WTC11 (cell line): ENCODE measurements at regions not wholly inside any gene's neighbourhood (a gene's known extent, or its start where the extent isn't known, plus 50 kb on each side); places are given as distances from the start of the nearest gene placed in this dataset.

ENCODE experiments used
- ATAC-seq: fragments of 200-7000 bp; cut with Tn5 transposase; 2 replicates; pipeline ENCODE4 v1.10.0; 2021; ENCODE audit warnings: mild to moderate bottlenecking, moderate library complexity
- CTCF ChIA-PET: fragments of 300-600 bp; sonication (Branson Sonifier 250); formaldehyde crosslinking; loops from one replicate; lab custom pipeline; 2021; ENCODE audit warnings: antibody characterized with exemption; lab: Charles Lee
- POLR2A ChIA-PET: fragments of 350-600 bp; sonication (Branson Sonifier 250); formaldehyde crosslinking; loops from one replicate; lab custom pipeline; 2021; ENCODE audit warnings: antibody characterized with exemption; lab: Charles Lee
- DNase-seq: peaks from one replicate; pipeline ENCODE4 v3.0.0; 2021; ENCODE audit warnings: low spot score
- H3K27ac Mint-ChIP-seq: 2 replicates; pipeline ENCODE4 v1.8.0; 2021; ENCODE audit warnings: mixed read lengths
- H3K27me3 Mint-ChIP-seq: 2 replicates; pipeline ENCODE4 v1.8.0; 2021; ENCODE audit warnings: low read depth, mild to moderate bottlenecking, moderate library complexity, mixed read lengths
- H3K36me3 Mint-ChIP-seq: 2 replicates; pipeline ENCODE4 v1.8.0; 2021; ENCODE audit warnings: mixed read lengths
- H3K4me1 Mint-ChIP-seq: 2 replicates; pipeline ENCODE4 v1.8.0; 2022; ENCODE audit warnings: mixed read lengths
- H3K4me3 Mint-ChIP-seq: 2 replicates; pipeline ENCODE4 v1.8.0; 2021; ENCODE audit warnings: mild to moderate bottlenecking, moderate library complexity, mixed read lengths
- H3K9me3 Mint-ChIP-seq: 2 replicates; pipeline ENCODE4 v1.8.0; 2021; ENCODE audit warnings: mixed read lengths
- AR ChIP-seq: fragments of 250-450 bp; sonication (Bioruptor Pico); IDR thresholded peaks from 2 replicates; pipeline ENCODE4 v1.9.0; 2021; ENCODE audit warnings: mild to moderate bottlenecking
- ARID4B ChIP-seq: sonication (generic); formaldehyde crosslinking; IDR thresholded peaks from 2 replicates; pipeline ENCODE4 v1.8.0; 2023; ENCODE audit warnings: missing genetic modification reagents, mild to moderate bottlenecking, borderline replicate concordance
- CBFB ChIP-seq: sonication (generic); formaldehyde crosslinking; IDR thresholded peaks from 2 replicates; pipeline ENCODE4 v1.8.1; 2022; ENCODE audit warnings: mild to moderate bottlenecking, low read depth, missing genetic modification reagents
- CREB1 ChIP-seq: sonication (generic); formaldehyde crosslinking; IDR thresholded peaks from 2 replicates; pipeline ENCODE4 v1.8.0; 2023; ENCODE audit warnings: mild to moderate bottlenecking, missing genetic modification reagents
- E2F4 ChIP-seq: sonication (generic); formaldehyde crosslinking; IDR thresholded peaks from 2 replicates; pipeline ENCODE4 v1.8.1; 2022; ENCODE audit warnings: low read depth, mild to moderate bottlenecking, moderate library complexity, missing genetic modification reagents, borderline replicate concordance
- MLX ChIP-seq: sonication (generic); formaldehyde crosslinking; IDR thresholded peaks from 2 replicates; pipeline ENCODE4 v1.8.1; 2023; ENCODE audit warnings: mild to moderate bottlenecking, missing genetic modification reagents, moderate library complexity
- PREB ChIP-seq: sonication (generic); formaldehyde crosslinking; IDR thresholded peaks from 2 replicates; pipeline ENCODE4 v1.8.1; 2022; ENCODE audit warnings: mild to moderate bottlenecking, missing genetic modification reagents, moderate library complexity, borderline replicate concordance
- PRRX2 ChIP-seq: fragments of 250-450 bp; sonication (Bioruptor Pico); IDR thresholded peaks from 2 replicates; pipeline ENCODE4 v1.8.0; 2021; ENCODE audit warnings: mild to moderate bottlenecking
- SOX15 ChIP-seq: fragments of 250-450 bp; sonication (Bioruptor Pico); IDR thresholded peaks from 2 replicates; pipeline ENCODE4 v1.9.0; 2021; ENCODE audit warnings: mild to moderate bottlenecking
- TP53 ChIP-seq: sonication (generic); formaldehyde crosslinking; IDR thresholded peaks from 2 replicates; pipeline ENCODE4 v1.8.1; 2023; ENCODE audit warnings: mild to moderate bottlenecking, missing genetic modification reagents
- USF1 ChIP-seq: sonication (generic); formaldehyde crosslinking; IDR thresholded peaks from 2 replicates; pipeline ENCODE4 v1.8.0; 2022; ENCODE audit warnings: mild to moderate bottlenecking, missing genetic modification reagents
- ZBTB43 ChIP-seq: sonication (generic); formaldehyde crosslinking; IDR thresholded peaks from 2 replicates; pipeline ENCODE4 v1.8.1; 2023; ENCODE audit warnings: mild to moderate bottlenecking, missing genetic modification reagents
- ZNF281 ChIP-seq: sonication (generic); formaldehyde crosslinking; IDR thresholded peaks from 2 replicates; pipeline ENCODE4 v1.8.0; 2023; ENCODE audit warnings: mild to moderate bottlenecking, missing genetic modification reagents
- ZNF416 ChIP-seq: fragments of 250-450 bp; sonication (Bioruptor Pico); IDR thresholded peaks from 2 replicates; pipeline ENCODE4 v1.9.0; 2021; ENCODE audit warnings: mild to moderate bottlenecking, inconsistent platforms
- ZSCAN18 ChIP-seq: fragments of 250-450 bp; sonication (Bioruptor Pico); IDR thresholded peaks from 2 replicates; pipeline ENCODE4 v2.1.2; 2022; ENCODE audit warnings: mild to moderate bottlenecking, moderate library complexity

- Mint-ChIP-seq H3K27ac (peak overlapping the region; percentile 91), H3K36me3 (peaks cover 20% of the 10 kb centered on the region), H3K4me3 (no peak overlapping the region; the same call in 1 of the 2 replicates), H3K9me3 (peaks cover 24% of the 10 kb centered on the region), H3K4me1 (peaks cover 20% of the 10 kb centered on the region), H3K27me3 (no peaks in the 10 kb centered on the region)
- ATAC-seq (peak; percentile 97), DNase-seq (peak; percentile 29)
- 0 out of 2 replicates have a peak, but pooled peaks have one; percentile 17 for TF ChIP-seq USF1 (CRISPR knock-in tag)
- TF ChIP-seq PRRX2 (CRISPR knock-in tag), result no peak
- ChIA-PET CTCF (interaction anchor here (0.7 to 1.2 kb wide), 4 partner anchors 68 to 865 kb away, joined by 3 to 4 read pairs (median 4); no protein-coding TSS in a partner anchor), POLR2A (interaction anchor here (0.7 kb wide), 1 partner anchor 83 kb away, joined by 3 read pairs; no protein-coding TSS in a partner anchor)
Measured at GRCh38 chr4:103996637-103997036, 276.9 kb upstream of the TACR3 start.

- Mint-ChIP-seq H3K27ac (peak overlapping the region; percentile 91), H3K4me1 (peaks cover 20% of the 10 kb centered on the region), H3K9me3 (peaks cover 27% of the 10 kb centered on the region), H3K36me3 (peaks cover 22% of the 10 kb centered on the region), H3K27me3 (no peaks in the 10 kb centered on the region), H3K4me3 (no peak overlapping the region)
- ATAC-seq, result peak; percentile 62
- POLR2A ChIA-PET, result interaction anchor here (0.7 kb wide), 1 partner anchor 84 kb away, joined by 3 read pairs; no protein-coding TSS in a partner anchor
- CTCF ChIA-PET, result interaction anchor here (0.7 to 1.2 kb wide), 3 partner anchors 69 to 180 kb away, joined by 3 to 4 read pairs (median 4); no protein-coding TSS in a partner anchor
- DNase-seq, result no peak
- TF ChIP-seq TP53 (CRISPR knock-in tag) (no peak), ZSCAN18 (CRISPR knock-in tag) (no peak), SOX15 (no peak), MLX (no peak), ZNF281 (CRISPR knock-in tag) (no peak), CBFB (CRISPR knock-in tag) (no peak), CREB1 (no peak), PREB (CRISPR knock-in tag) (no peak), E2F4 (CRISPR knock-in tag) (no peak), AR (CRISPR knock-in tag) (no peak), ARID4B (CRISPR knock-in tag) (no peak), ZBTB43 (no peak), ZNF416 (CRISPR knock-in tag) (no peak)
Measured at GRCh38 chr4:103996064-103996463, 276.3 kb upstream of the TACR3 start.
